SK-N-SH (cell line): ENCODE measurements at regions not wholly inside any gene's neighbourhood (a gene's known extent, or its start where the extent isn't known, plus 50 kb on each side); places are given as distances from the start of the nearest gene placed in this dataset.

ENCODE experiments used
- CTCF ChIA-PET: fragments of 300-600, 350-600 bp; formaldehyde crosslinking; extraction: SDS; loops from one replicate; lab custom pipeline; 2021; lab: Yijun Ruan, JAX
- POLR2A ChIA-PET: fragments of 350-600 bp; sonication (Branson Sonifier 250); formaldehyde crosslinking; extraction: SDS; loops from one replicate; lab custom pipeline; 2020; ENCODE audit warnings: antibody characterized with exemption, inconsistent platforms; lab: Yijun Ruan, JAX
- DNase-seq: peaks from one replicate; pipeline ENCODE4 v3.0.0; 2012
- H2AFZ ChIP-seq: fragments of 200-600 bp; sonication (generic); 2 replicates; pipeline ENCODE4 v1.8.1; 2016; ENCODE audit warnings: antibody characterized with exemption, mild to moderate bottlenecking, low read depth
- H3F3A ChIP-seq: fragments of 200-600 bp; sonication (generic); replicated peaks from 2 replicates; pipeline ENCODE3; 2016; ENCODE audit warnings: antibody characterized with exemption, mild to moderate bottlenecking; ENCODE audit not compliant: insufficient read depth
- H3K27ac ChIP-seq, 2 experiments: fragments of 200-500 bp in 1 of 2; fragments of 200-600 bp in 1 of 2; sonication (Bioruptor generic) in 1 of 2; sonication (generic), shearing (Covaris generic) in 1 of 2; 2 replicates each; pipeline versions ENCODE4 v1.5.1 to v1.6.1; 2014 to 2016; ENCODE audit warnings: low read depth in 2 of 2, inconsistent platforms in 1 of 2, low read length in 1 of 2, mild to moderate bottlenecking in 1 of 2, mixed read lengths in 1 of 2
- H3K27me3 ChIP-seq: fragments of 200-600 bp; sonication (generic), shearing (Covaris generic); 2 replicates; pipeline ENCODE4 v1.6.1; 2016; ENCODE audit warnings: mixed run types; ENCODE audit not compliant: insufficient read depth
- H3K36me3 ChIP-seq, 2 experiments: fragments of 200-500 bp in 1 of 2; fragments of 200-600 bp in 1 of 2; sonication (Bioruptor generic) in 1 of 2; sonication (generic) in 1 of 2; replicated peaks in 1 of 2; 2 replicates each; pipeline versions ENCODE3 to v1.5.1; 2014 to 2016; ENCODE audit warnings: low read length in 1 of 2, mild to moderate bottlenecking in 1 of 2; ENCODE audit not compliant: insufficient read depth in 2 of 2, control insufficient read depth in 1 of 2
- H3K4me1 ChIP-seq, 2 experiments: fragments of 200-500 bp in 1 of 2; fragments of 200-600 bp in 1 of 2; sonication (Bioruptor generic) in 1 of 2; sonication (generic), shearing (Covaris generic) in 1 of 2; 2 replicates each; pipeline versions ENCODE4 v1.5.1 to v1.6.1; 2014 to 2016; ENCODE audit warnings: low read depth in 1 of 2, low read length in 1 of 2, mixed run types in 1 of 2; ENCODE audit not compliant: insufficient read depth in 2 of 2, control insufficient read depth in 1 of 2
- H3K4me2 ChIP-seq: fragments of 200-600 bp; sonication (generic), shearing (Covaris generic); 2 replicates; pipeline ENCODE4 v1.6.1; 2017; ENCODE audit warnings: mixed run types
- H3K4me3 ChIP-seq, 2 experiments: fragments of 200-500 bp in 1 of 2; fragments of 200-600 bp in 1 of 2; sonication (Bioruptor generic) in 1 of 2; sonication (generic), shearing (Covaris generic) in 1 of 2; 2 replicates each; pipeline versions ENCODE4 v1.5.1 to v1.8.1; 2014 to 2016; ENCODE audit warnings: low read depth in 2 of 2, inconsistent platforms in 1 of 2, low read length in 1 of 2, mild to moderate bottlenecking in 1 of 2, mixed read lengths in 1 of 2, moderate library complexity in 1 of 2
- H3K79me2 ChIP-seq: fragments of 200-600 bp; sonication (generic); 2 replicates; pipeline ENCODE4 v1.8.1; 2017; ENCODE audit warnings: mild to moderate bottlenecking; ENCODE audit not compliant: insufficient read depth
- H3K9ac ChIP-seq: fragments of 200-600 bp; sonication (generic); 2 replicates; pipeline ENCODE4 v1.6.1; 2017; ENCODE audit warnings: mixed run types
- H3K9me2 ChIP-seq: fragments of 200-600 bp; sonication (generic); 2 replicates; pipeline ENCODE4 v1.6.1; 2017; ENCODE audit warnings: mixed run types
- H3K9me3 ChIP-seq: fragments of 200-600 bp; sonication (generic); 2 replicates; pipeline ENCODE4 v1.6.1; 2017; ENCODE audit warnings: mixed run types, mild to moderate bottlenecking, moderate library complexity
- H4K20me1 ChIP-seq: fragments of 200-600 bp; sonication (generic); 2 replicates; pipeline ENCODE4 v1.6.1; 2017; ENCODE audit warnings: mild to moderate bottlenecking, mixed run types; ENCODE audit not compliant: insufficient read depth
- CTCF ChIP-seq: fragments of 200-600 bp; sonication (generic); IDR thresholded peaks from 2 replicates; pipeline ENCODE4 v1.6.1; 2017; ENCODE audit warnings: antibody characterized with exemption, mild to moderate bottlenecking, moderate library complexity
- ELF1 ChIP-seq: IDR thresholded peaks from 2 replicates; pipeline ENCODE4 v1.4.0; 2012
- EZH2phosphoT487 ChIP-seq: fragments of 200-600 bp; sonication (generic); IDR thresholded peaks from 2 replicates; pipeline ENCODE4 v1.6.1; 2017; ENCODE audit warnings: low read depth, mixed run types, mild to moderate bottlenecking, antibody characterized with exemption, moderate library complexity, borderline replicate concordance
- FOSL2 ChIP-seq: IDR thresholded peaks from 2 replicates; pipeline ENCODE4 v1.4.0; 2012; ENCODE audit warnings: low read depth, mild to moderate bottlenecking, moderate library complexity, borderline replicate concordance
- FOXJ3 ChIP-seq: sonication (generic); formaldehyde crosslinking; IDR thresholded peaks from 2 replicates; pipeline ENCODE4 v1.5.1; 2020; ENCODE audit warnings: mild to moderate bottlenecking, missing genetic modification reagents
- JUND ChIP-seq: IDR thresholded peaks from 2 replicates; pipeline ENCODE4 v1.4.0; 2012
- MAX ChIP-seq: IDR thresholded peaks from 2 replicates; pipeline ENCODE4 v1.4.0; 2012; ENCODE audit warnings: low read depth
- MEF2A ChIP-seq: IDR thresholded peaks from 2 replicates; pipeline ENCODE4 v1.4.0; 2012; ENCODE audit warnings: low read depth, borderline replicate concordance
- NFIC ChIP-seq: IDR thresholded peaks from 2 replicates; pipeline ENCODE4 v1.4.0; 2012; ENCODE audit warnings: borderline replicate concordance
- RCOR1 ChIP-seq: fragments of 150-350 bp; IDR thresholded peaks from 2 replicates; pipeline ENCODE4 v1.6.1; 2017; ENCODE audit warnings: antibody characterized with exemption, low read length
- SIN3A ChIP-seq: IDR thresholded peaks from 2 replicates; pipeline ENCODE4 v1.6.1; 2012; ENCODE audit warnings: low read depth, mild to moderate bottlenecking, low read length, moderate library complexity, borderline replicate concordance
- TAF1 ChIP-seq: IDR thresholded peaks from 2 replicates; pipeline ENCODE4 v1.6.1; 2012; ENCODE audit warnings: low read depth, mild to moderate bottlenecking, low read length, moderate library complexity, borderline replicate concordance
- WGBS: methylation state at CpG from one replicate; pipeline ENCODE4 v1.1.6; 2017; ENCODE audit warnings: low lambda C conversion rate; 5-methylcytosine and 5-hydroxymethylcytosine counted together
- TF ChIP-seq, protein P1 (sequence below): fragments of 150-350 bp; IDR thresholded peaks from 2 replicates; pipeline ENCODE4 v1.6.1; 2017; ENCODE audit warnings: antibody characterized with exemption, low read length, low read depth, borderline replicate concordance
- TF ChIP-seq, protein P2 (sequence below): IDR thresholded peaks from 2 replicates; pipeline ENCODE4 v1.4.0; 2012; ENCODE audit warnings: low read depth, borderline replicate concordance
- TF ChIP-seq, protein P3 (sequence below): IDR thresholded peaks from 2 replicates; pipeline ENCODE4 v1.6.1; 2012; ENCODE audit warnings: mild to moderate bottlenecking, low read depth, low read length, moderate library complexity

- TF ChIP-seq, protein P1, sequence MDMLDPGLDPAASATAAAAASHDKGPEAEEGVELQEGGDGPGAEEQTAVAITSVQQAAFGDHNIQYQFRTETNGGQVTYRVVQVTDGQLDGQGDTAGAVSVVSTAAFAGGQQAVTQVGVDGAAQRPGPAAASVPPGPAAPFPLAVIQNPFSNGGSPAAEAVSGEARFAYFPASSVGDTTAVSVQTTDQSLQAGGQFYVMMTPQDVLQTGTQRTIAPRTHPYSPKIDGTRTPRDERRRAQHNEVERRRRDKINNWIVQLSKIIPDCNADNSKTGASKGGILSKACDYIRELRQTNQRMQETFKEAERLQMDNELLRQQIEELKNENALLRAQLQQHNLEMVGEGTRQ = no peak
- TF ChIP-seq SIN3A (no peak), ELF1 (no peak)
- TF ChIP-seq, protein P2, sequence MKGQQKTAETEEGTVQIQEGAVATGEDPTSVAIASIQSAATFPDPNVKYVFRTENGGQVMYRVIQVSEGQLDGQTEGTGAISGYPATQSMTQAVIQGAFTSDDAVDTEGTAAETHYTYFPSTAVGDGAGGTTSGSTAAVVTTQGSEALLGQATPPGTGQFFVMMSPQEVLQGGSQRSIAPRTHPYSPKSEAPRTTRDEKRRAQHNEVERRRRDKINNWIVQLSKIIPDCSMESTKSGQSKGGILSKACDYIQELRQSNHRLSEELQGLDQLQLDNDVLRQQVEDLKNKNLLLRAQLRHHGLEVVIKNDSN = no peak
Measured at GRCh38 chr2:221161186-221161585, 410.9 kb downstream of the EPHA4 start (continued).

DNA sequence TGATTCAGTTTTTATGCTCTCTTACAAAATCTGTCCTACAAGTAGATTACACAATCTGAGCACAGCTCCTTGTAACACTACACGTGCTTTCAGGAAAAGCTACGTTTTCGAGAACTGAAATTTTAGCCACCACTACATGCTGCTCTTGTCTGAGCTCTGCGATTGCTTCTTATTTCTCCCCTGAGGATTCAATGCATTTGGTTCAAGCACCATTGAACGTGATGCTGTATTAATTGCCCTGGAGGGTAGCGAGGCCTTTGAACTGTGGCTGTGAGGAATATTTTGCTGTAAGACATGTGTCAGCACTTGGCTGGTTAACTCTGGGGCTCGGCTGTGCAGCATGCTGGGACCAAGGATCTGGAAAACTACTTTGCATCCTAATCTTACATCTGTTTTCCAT lies 405.8 kb downstream of the EPHA4 start:
- no peaks in the 10 kb centered on the region for H3K9me2 ChIP-seq
- H3K9ac ChIP-seq = no peak overlapping the region
- H3K4me3 ChIP-seq = no peak overlapping the region
- no peaks in the 10 kb centered on the region for H3F3A ChIP-seq
- H2AFZ ChIP-seq = no peak overlapping the region
- TF ChIP-seq NFIC = no peak
- no peak for TF ChIP-seq TAF1
- TF ChIP-seq ELF1 = no peak
- TF ChIP-seq, protein P3, sequence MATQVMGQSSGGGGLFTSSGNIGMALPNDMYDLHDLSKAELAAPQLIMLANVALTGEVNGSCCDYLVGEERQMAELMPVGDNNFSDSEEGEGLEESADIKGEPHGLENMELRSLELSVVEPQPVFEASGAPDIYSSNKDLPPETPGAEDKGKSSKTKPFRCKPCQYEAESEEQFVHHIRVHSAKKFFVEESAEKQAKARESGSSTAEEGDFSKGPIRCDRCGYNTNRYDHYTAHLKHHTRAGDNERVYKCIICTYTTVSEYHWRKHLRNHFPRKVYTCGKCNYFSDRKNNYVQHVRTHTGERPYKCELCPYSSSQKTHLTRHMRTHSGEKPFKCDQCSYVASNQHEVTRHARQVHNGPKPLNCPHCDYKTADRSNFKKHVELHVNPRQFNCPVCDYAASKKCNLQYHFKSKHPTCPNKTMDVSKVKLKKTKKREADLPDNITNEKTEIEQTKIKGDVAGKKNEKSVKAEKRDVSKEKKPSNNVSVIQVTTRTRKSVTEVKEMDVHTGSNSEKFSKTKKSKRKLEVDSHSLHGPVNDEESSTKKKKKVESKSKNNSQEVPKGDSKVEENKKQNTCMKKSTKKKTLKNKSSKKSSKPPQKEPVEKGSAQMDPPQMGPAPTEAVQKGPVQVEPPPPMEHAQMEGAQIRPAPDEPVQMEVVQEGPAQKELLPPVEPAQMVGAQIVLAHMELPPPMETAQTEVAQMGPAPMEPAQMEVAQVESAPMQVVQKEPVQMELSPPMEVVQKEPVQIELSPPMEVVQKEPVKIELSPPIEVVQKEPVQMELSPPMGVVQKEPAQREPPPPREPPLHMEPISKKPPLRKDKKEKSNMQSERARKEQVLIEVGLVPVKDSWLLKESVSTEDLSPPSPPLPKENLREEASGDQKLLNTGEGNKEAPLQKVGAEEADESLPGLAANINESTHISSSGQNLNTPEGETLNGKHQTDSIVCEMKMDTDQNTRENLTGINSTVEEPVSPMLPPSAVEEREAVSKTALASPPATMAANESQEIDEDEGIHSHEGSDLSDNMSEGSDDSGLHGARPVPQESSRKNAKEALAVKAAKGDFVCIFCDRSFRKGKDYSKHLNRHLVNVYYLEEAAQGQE = no peak
- no peak for TF ChIP-seq SIN3A
- TF ChIP-seq FOSL2 = no peak
- no peak for DNase-seq
- H3K27me3 ChIP-seq = no peaks in the 10 kb centered on the region
- no peaks in the 10 kb centered on the region for H3K4me1 ChIP-seq
- no peak overlapping the region for H3K27ac ChIP-seq
- no peak overlapping the region for H3K4me2 ChIP-seq
- POLR2A ChIA-PET = no interaction called here
- H3K9me3 ChIP-seq = no peaks in the 10 kb centered on the region
- H4K20me1 ChIP-seq = no peaks in the 10 kb centered on the region
- H3K36me3 ChIP-seq = no peaks in the 10 kb centered on the region
- H3K79me2 ChIP-seq = no peaks in the 10 kb centered on the region
- CTCF ChIA-PET = no interaction called here
- 8% methylated on average over 7 of the region's 7 CpGs for WGBS

DNA sequence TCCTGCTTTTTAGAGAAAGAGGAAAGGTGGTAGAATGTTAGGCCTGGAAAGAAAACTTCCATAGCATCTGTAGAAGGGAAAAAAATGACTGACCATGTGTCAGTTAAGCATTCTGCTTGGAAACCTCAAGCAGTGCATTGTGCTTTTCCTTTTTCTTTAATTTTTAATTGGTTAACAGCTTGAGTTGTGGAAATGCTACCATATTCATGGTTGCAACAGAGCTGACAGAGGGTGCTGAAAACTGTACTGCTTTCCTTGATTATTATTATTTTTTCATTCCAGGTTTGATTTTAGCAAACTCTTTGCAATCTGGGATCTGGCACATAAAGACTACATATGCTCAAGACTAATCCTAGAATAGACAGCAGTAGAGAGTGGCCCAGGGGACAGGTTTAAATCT lies 404.5 kb downstream of the EPHA4 start:
- CTCF ChIA-PET = no interaction called here

More for the DNA sequence above, 404.5 kb downstream of the EPHA4 start:
- no peaks in the 10 kb centered on the region for H4K20me1 ChIP-seq
- no peak overlapping the region for H2AFZ ChIP-seq
- POLR2A ChIA-PET = no interaction called here
- no peak overlapping the region for H3K4me2 ChIP-seq
- H3F3A ChIP-seq = no peaks in the 10 kb centered on the region
- H3K4me1 ChIP-seq = no peaks in the 10 kb centered on the region
- H3K27ac ChIP-seq = no peak overlapping the region
- H3K9ac ChIP-seq = no peak overlapping the region
- no peaks in the 10 kb centered on the region for H3K36me3 ChIP-seq
- no peak overlapping the region for H3K4me3 ChIP-seq
- no peaks in the 10 kb centered on the region for H3K9me2 ChIP-seq
- H3K27me3 ChIP-seq = no peaks in the 10 kb centered on the region
- H3K9me3 ChIP-seq = no peaks in the 10 kb centered on the region
- TF ChIP-seq FOXJ3 (CRISPR knock-in tag) (no peak), MEF2A (no peak), TAF1 (no peak), RCOR1 (no peak), EZH2phosphoT487 (no peak), CTCF (no peak), JUND (no peak), MAX (no peak)
- TF ChIP-seq, protein P1 = no peak
- no peaks in the 10 kb centered on the region for H3K79me2 ChIP-seq
- no peak for DNase-seq
